GM18867 (cell line): ENCODE measurements at regions not wholly inside any gene's neighbourhood (a gene's known extent, or its start where the extent isn't known, plus 50 kb on each side); places are given as distances from the start of the nearest gene placed in this dataset.

Experiments used
- ATAC-seq: cut with Tn5 transposase; IDR thresholded peaks from one replicate; pipeline ENCODE4 v1.9.1; 2021; ENCODE audit warnings: mild to moderate bottlenecking, moderate library complexity; ENCODE audit not compliant: unreplicated experiment

DNA sequence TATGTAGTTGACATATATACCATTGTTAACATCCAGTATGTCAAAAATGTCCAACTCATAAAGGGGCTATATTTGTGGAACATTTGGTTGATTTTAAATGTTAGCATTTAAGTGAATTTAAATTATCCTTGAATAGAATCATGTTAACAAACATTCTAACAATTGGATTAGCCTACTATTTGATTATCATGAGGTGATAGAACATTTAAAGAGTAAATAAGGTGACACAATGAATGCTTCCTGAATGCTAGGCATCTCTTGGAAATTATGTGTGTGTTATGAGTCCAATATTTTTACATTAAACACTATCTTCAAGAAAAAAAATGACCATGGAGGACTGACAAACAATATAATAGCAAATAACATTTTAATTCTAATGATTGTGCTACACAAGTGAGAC, 901.9 kb upstream of the AGA start:
- no peak for ATAC-seq

- no peak for ATAC-seq
Observed at GRCh38 chr4:178347111-178347510, 904.9 kb upstream of the AGA start.

DNA sequence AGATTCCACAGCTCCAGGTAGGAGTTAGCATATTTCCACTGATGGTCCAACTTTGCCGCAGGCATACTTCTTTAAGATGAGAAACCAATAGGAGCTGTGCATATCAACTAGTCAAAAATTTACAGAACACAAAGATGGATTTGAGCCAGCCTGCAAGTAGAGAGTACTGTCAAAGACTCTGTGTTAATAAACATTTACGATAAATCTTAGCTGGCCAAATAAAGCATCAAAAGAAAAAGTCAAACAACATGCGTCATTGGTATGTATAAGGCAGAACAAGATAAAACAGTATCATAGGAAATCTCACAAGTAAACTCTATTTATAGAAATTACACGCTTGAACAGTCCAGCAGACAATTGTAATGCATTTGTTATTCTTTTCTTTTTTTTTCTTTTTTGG, 907.4 kb upstream of the AGA start:
- ATAC-seq = no peak

DNA sequence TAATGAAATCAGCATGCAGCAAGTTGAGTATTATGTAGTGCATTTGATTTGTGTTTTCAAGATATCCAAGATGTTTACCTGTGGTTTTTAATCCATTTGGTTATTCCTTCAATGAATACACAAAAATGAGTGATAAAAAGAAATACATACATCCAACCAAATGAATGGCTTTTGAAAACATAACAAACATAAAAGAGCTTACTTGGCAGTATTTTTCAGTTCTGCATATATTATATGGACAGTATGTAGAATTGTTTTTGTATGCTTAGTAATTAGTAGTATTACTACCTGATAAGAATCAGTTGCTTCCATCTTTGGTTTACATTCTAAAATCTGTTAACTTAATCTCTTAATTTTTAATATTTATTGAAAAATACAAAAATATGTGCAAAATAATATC, 908.9 kb upstream of the AGA start:
- no peak for ATAC-seq

DNA sequence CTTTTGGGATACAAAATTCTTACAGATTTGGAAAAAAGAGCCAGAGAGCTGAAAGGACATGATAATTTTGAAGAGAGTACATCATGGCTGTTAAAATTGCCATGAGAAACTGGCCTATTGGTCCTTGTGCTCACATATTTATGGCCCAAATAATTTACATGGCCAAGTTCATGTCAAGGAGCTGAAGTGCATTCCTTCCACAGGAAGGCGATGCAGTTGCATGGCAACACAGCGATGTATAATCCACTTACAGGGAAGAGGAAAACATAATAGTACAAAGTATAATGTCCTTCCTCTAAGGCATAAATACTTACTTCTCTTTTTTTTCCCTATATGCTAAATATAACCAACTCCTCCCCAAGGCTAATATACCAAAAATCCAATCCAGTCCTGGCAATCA, 914.5 kb upstream of the AGA start:
- no peak for ATAC-seq

GRCh38 chr4:178385481-178385880, 943.2 kb upstream of the AGA start:
- no peak for ATAC-seq

DNA sequence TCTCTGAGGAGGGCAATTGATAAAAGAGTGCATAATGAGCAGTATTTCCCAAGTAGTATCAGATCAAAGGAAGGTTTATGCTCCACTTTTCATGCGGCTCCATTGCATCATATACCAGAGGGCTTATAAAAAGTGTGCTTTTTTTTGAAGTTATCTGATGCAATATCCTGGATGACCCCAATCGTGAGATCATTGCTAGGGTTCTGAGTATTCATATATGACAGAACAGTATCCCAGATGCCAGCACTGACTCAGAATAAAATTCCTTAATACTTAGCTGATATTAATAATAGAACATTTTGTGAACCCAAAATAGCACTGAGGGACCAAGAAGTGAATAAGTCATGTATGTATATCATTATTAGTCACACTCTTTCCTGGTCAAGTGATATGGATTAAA, 945.5 kb upstream of the AGA start:
- no peak for ATAC-seq

GRCh38 chr4:178395798-178396197, 953.6 kb upstream of the AGA start:
- ATAC-seq = no peak

- ATAC-seq = no peak
Observed at GRCh38 chr4:178412455-178412854, 970.2 kb upstream of the AGA start.

- ATAC-seq = no peak
Observed at GRCh38 chr4:178414042-178414441, 971.8 kb upstream of the AGA start.

GRCh38 chr4:178414881-178415446, 972.7 kb upstream of the AGA start:
- ATAC-seq = no peak

GRCh38 chr4:178415925-178416324, 973.7 kb upstream of the AGA start:
- no peak for ATAC-seq

- no peak for ATAC-seq
Observed at GRCh38 chr4:178423366-178423765, 981.1 kb upstream of the AGA start.

- ATAC-seq = no peak
Observed at GRCh38 chr4:178426871-178427270, 984.6 kb upstream of the AGA start.

DNA sequence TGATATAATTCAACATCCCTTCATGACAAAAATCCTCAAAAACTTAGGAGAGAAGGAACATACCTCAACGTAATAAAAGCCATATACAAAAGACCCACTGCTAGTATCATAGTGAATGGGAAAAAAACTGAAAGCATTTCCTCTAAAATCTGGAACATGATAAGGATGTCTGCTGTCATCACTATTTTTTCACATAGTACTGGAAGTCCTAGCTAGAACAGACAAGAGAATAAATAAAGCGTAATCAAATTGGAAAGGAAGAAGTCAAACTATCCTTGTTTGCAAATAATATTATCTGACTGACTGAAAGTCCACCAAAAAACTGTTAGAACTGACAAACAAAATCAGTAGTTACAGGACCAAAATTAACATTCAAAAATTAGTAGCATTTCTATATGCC, 985.4 kb upstream of the AGA start:
- ATAC-seq = no peak

GRCh38 chr4:178448372-178449035, 1006.3 kb upstream of the AGA start:
- no peak for ATAC-seq

DNA sequence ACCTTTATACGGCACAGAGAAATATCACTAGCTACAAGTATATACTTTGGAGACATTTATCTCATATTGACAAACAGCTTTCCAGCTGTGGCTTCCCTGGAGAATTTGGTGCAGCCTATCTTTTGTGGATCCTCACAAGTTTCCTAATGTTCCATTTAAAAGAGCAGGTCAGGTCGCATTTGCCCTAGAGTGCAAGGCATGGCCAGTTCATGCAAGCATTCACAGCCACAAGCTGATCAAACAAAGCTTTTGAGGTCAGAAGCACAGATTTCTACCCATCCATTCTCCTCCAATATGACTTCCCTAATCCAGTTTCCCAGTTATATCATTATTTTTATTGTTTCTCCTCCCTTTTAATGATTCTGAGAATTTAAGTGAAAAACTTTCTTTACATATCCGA, 1008.4 kb upstream of the AGA start:
- ATAC-seq = no peak

DNA sequence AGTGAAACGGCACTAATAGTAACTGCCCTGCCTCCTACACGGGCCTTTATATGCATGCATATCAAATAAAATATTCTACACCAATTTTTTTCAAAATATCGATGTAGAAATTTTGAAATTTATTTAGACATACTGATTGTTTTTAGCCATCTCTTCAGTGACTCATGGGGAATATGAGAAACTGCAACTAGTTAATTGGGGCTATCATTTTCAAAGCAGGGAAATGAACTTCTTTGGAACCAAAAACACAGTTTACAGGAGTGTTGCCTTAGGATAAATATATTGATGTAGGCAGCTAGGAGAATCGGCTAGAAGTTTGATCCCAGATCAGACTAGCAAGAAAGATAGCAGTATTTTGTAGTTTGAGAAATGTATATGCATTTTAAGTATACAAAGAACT, 1010.8 kb upstream of the AGA start:
- ATAC-seq = no peak

GRCh38 chr4:178457286-178457685, 1015.0 kb upstream of the AGA start:
- no peak for ATAC-seq

DNA sequence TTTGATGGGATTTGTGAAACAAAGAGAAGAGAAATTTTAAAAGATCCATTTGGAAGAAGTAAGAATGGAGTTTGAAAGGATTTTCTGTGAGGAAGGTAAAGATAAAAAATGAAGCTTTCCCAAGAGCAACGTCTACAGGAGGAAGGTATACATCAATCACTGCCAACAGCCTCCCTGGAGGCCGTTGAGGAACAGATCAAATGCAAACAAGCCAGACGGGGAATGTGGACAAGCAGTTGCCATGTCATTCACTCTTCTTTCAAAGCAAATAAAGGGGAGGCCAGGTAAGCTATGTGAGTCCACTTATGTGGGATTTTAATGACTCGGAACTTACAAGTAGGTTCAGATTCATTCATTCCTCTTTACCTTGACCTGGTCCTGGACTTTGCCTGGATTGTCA, 1020.5 kb upstream of the AGA start:
- no peak for ATAC-seq

GRCh38 chr4:178463747-178464146, 1021.5 kb upstream of the AGA start:
- ATAC-seq = no peak

DNA sequence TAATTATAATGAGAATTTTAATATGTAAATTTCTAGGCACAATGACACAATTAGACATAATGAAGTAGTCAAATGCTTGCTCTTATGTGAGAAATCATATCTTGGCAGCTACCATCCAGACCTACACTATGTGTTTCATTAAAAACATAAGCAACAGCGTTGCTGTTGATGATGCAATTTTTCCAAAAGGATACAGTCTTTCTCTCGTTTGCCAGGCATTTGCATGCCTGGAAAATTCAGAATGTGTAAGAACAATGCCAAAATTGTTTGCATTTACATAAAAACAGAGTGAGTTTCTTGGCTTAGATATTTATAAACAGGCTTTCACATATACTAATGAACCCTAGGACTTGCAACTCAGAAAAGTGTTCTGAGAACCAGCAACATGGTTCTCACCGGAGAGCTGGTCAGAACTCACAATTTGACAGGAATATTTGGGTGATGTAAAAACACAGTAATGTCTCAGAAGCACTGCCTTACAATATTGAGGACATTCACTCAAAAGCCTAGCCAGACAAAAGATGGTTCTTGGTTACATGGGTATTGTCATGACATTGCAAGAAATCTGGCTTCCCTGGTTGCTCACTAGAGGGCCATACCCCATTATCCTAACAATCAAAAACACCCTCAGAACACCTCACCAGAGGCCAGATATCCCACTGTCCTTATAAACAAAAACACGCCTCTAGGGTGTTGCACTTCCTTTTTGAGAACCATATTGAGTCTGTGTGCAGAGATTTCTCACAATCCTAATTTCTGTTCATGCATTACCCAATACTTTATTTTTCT, 1029.0 kb upstream of the AGA start:
- ATAC-seq = no peak
